Activated CD4-positive, alpha-beta T cell treated with anti-CD3 and anti-CD28 coated beads for 36 hours (primary cell): ENCODE measurements at regions not wholly inside any gene's neighbourhood (a gene's known extent, or its start where the extent isn't known, plus 50 kb on each side); places are given as distances from the start of the nearest gene placed in this dataset.

Experiments
- ATAC-seq: fragments of 200-7000 bp; cut with Tn5 transposase; one replicate; pipeline ENCODE4 v1.10.0; 2021; ENCODE audit warnings: mild to moderate bottlenecking, moderate library complexity
- CTCF ChIA-PET: fragments of 350-600 bp; sonication (Branson Sonifier 250); formaldehyde crosslinking; loops from one replicate; lab custom pipeline; 2021; ENCODE audit warnings: antibody characterized with exemption; lab: Charles Lee
- POLR2A ChIA-PET: fragments of 350-600 bp; sonication (Branson Sonifier 250); formaldehyde crosslinking; loops from one replicate; lab custom pipeline; 2021; ENCODE audit warnings: antibody characterized with exemption, inconsistent platforms; lab: Charles Lee
- DNase-seq: peaks from one replicate; pipeline ENCODE4 v3.0.0-alpha.2; 2020
- H3K27ac Mint-ChIP-seq: one replicate; pipeline ENCODE4 v1.8.0; 2021; ENCODE audit warnings: mixed read lengths
- H3K27me3 Mint-ChIP-seq: one replicate; pipeline ENCODE4 v1.8.0; 2021; ENCODE audit warnings: mixed read lengths
- H3K36me3 Mint-ChIP-seq: one replicate; pipeline ENCODE4 v1.8.0; 2021; ENCODE audit warnings: low read depth, mixed read lengths
- H3K4me1 Mint-ChIP-seq: one replicate; pipeline ENCODE4 v1.8.0; 2021; ENCODE audit warnings: mixed read lengths
- H3K4me3 Mint-ChIP-seq: one replicate; pipeline ENCODE4 v1.8.0; 2021; ENCODE audit warnings: mild to moderate bottlenecking, moderate library complexity, mixed read lengths
- H3K9me3 Mint-ChIP-seq: one replicate; pipeline ENCODE4 v1.8.0; 2021; ENCODE audit warnings: low read depth, mixed read lengths
- intact Hi-C, 2 experiments: fragments of 100-400 bp; cut with DNase I in 1 of 2; cut with micrococcal nuclease in 1 of 2; formaldehyde crosslinking; loops; one replicate each; pipeline versions ENCODE4 v1.14.2 to v1.15.1; 2022 to 2024; cut with DNase I, micrococcal nuclease

DNA sequence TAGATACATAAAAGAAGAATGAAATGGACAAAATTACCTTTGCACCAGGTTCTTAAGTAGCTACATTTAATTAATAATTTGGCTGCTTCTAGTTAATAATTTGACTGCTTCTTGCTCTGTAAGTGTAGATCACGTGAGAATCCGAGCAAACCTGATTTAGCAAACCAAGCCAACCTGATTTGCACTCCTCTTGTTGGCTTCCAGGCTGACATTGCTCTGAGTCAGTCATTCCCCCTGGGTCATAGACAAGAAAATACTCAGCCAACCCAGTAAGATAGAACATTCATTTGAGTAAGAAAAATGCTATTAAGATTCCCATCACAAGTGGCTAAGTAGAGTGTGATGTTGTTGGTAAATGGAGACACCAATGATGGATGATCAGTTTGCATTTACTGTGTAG lies 304.1 kb downstream of the C11orf87 start:
- Mint-ChIP-seq H3K36me3 (no peaks in the 10 kb centered on the region), H3K4me1 (no peaks in the 10 kb centered on the region), H3K27ac (no peak overlapping the region), H3K4me3 (no peak overlapping the region), H3K27me3 (peaks cover 2% of the 10 kb centered on the region), H3K9me3 (no peaks in the 10 kb centered on the region)
- intact Hi-C loops, result no loop called here
- ATAC-seq (no peak), DNase-seq (no peak)
- ChIA-PET POLR2A (no interaction called here), CTCF (no interaction called here)

DNA sequence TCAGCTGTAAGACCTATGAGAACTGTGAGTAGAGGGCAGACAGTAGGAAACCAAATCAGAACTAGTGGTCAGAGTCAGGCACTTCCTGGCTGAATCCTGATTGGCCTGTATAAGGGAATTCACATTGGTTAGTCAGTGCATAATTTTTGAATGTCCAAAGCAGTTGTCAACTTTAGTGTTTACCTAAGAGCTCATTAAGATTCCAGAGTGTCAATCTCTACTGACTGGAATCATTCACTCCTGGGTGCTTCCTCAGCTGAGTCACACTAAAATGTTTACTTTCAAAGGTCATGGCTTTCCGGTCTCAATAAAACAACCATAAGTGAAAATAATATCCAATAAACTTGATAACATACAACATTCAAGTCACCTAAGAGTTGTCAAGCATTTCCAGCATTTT lies 306.1 kb downstream of the C11orf87 start:
- H3K36me3 Mint-ChIP-seq, result no peaks in the 10 kb centered on the region
- DNase-seq, result no peak
- intact Hi-C loops, result no loop called here
- H3K27me3 Mint-ChIP-seq, result peaks cover 2% of the 10 kb centered on the region
- no peaks in the 10 kb centered on the region for H3K4me1 Mint-ChIP-seq
- no peak overlapping the region for H3K27ac Mint-ChIP-seq
- CTCF ChIA-PET, result interaction anchor here (0.6 kb wide), 1 partner anchor 260 kb away, joined by 5 read pairs; no protein-coding TSS in a partner anchor
- H3K4me3 Mint-ChIP-seq, result no peak overlapping the region
- POLR2A ChIA-PET, result no interaction called here
- H3K9me3 Mint-ChIP-seq, result no peaks in the 10 kb centered on the region
- ATAC-seq, result no peak

DNA sequence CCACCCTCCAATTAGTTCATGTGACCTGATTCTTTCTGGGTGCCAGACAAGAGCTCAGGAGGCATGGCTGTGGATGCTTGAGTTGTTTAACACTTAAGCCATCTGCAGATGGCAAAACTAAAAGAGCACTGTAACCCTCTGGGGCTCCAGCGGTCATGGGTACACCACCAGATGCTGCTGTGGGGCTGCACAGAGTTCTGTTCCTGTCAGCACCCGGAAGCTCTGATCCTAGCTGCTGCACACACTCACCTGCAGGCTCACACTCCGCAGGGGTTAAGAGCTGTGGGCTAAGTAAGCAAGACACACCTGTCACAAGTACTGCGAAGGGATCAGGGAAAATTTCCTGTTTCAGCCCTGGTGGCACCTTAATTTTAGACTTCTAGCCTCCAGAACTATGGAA lies 307.8 kb downstream of the C11orf87 start:
- H3K9me3 Mint-ChIP-seq, result no peaks in the 10 kb centered on the region
- DNase-seq, result no peak
- intact Hi-C loops, result no loop called here
- peaks cover under 1% of the 10 kb centered on the region for H3K27me3 Mint-ChIP-seq
- no peaks in the 10 kb centered on the region for H3K36me3 Mint-ChIP-seq
- ATAC-seq, result no peak
- no peaks in the 10 kb centered on the region for H3K4me1 Mint-ChIP-seq
- H3K27ac Mint-ChIP-seq, result no peak overlapping the region
- ChIA-PET CTCF (no interaction called here), POLR2A (no interaction called here)
- H3K4me3 Mint-ChIP-seq, result no peak overlapping the region

DNA sequence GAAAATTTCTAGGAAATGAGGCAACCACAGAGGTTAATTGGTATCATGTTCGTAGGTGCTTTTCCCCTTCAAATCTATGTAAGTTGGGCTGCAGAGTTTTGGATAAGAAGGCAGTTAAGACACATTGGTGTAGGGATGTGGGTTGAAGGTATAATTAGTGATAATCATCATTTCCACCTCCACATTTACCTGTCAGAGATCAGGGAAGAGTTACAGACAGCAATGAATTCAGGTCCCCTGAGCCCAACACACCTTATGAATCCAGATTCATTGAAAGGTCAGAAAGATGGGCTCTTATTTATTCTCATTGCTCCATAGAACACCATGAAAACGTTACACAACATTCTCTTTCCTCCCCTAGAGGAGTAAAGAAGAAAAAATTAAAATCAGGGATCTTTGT lies 308.7 kb downstream of the C11orf87 start:
- no peak for ATAC-seq
- no peak for DNase-seq
- CTCF ChIA-PET, result no interaction called here
- H3K9me3 Mint-ChIP-seq, result no peaks in the 10 kb centered on the region
- intact Hi-C loops, result no loop called here
- H3K27me3 Mint-ChIP-seq, result no peaks in the 10 kb centered on the region
- H3K4me1 Mint-ChIP-seq, result no peaks in the 10 kb centered on the region
- no peak overlapping the region for H3K4me3 Mint-ChIP-seq
- no peak overlapping the region for H3K27ac Mint-ChIP-seq
- no peaks in the 10 kb centered on the region for H3K36me3 Mint-ChIP-seq
- POLR2A ChIA-PET, result no interaction called here

DNA sequence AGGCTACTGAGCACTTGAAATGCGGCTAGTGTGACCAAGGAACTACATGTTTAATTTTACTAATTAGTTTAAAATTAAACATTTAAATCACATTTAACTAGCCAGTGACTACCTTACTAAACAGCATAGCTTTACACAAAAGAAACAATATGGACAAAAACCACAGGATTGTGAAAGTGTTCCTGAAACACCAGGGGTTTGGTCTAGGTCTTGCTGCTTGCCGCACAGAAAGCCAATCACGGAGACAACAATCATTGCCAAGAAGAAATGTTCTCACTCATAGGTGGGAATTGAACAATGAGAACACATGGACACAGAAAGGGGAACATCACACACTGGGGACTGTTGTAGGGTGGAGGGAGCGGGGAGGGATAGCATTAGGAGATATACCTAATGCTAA lies 309.5 kb downstream of the C11orf87 start:
- intact Hi-C loops, result no loop called here
- no peak overlapping the region for H3K27ac Mint-ChIP-seq
- no peak overlapping the region for H3K4me3 Mint-ChIP-seq
- H3K9me3 Mint-ChIP-seq, result no peaks in the 10 kb centered on the region
- no peaks in the 10 kb centered on the region for H3K4me1 Mint-ChIP-seq
- ChIA-PET CTCF (no interaction called here), POLR2A (no interaction called here)
- DNase-seq (no peak), ATAC-seq (no peak)
- no peaks in the 10 kb centered on the region for H3K27me3 Mint-ChIP-seq
- H3K36me3 Mint-ChIP-seq, result no peaks in the 10 kb centered on the region

DNA sequence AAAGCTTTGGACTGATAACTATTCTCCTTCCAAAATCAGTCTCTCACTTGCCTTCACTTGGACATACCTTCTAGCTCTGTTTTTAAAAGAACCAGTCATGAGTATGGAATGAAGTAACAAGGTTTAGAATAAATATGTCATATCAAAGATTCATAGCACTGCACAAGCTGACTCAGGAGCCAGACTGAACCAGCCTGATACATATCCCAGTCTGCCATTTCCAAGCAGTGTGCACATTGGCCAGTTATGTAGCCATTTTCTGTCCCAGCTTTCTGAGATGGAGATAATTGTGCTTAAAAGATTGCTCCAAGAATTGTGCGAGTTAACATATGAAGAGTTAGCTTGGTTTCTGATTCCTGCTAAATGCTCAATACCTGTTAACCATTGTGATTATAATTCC lies 311.3 kb downstream of the C11orf87 start:
- Mint-ChIP-seq H3K36me3 (no peaks in the 10 kb centered on the region), H3K4me1 (no peaks in the 10 kb centered on the region), H3K27ac (no peak overlapping the region), H3K4me3 (no peak overlapping the region), H3K27me3 (peaks cover 4% of the 10 kb centered on the region), H3K9me3 (peaks cover 2% of the 10 kb centered on the region)
- ATAC-seq (no peak), DNase-seq (no peak)
- intact Hi-C loops, result no loop called here
- ChIA-PET CTCF (interaction anchor here (0.8 kb wide), 1 partner anchor 14 kb away, joined by 5 read pairs; no protein-coding TSS in a partner anchor), POLR2A (no interaction called here)

DNA sequence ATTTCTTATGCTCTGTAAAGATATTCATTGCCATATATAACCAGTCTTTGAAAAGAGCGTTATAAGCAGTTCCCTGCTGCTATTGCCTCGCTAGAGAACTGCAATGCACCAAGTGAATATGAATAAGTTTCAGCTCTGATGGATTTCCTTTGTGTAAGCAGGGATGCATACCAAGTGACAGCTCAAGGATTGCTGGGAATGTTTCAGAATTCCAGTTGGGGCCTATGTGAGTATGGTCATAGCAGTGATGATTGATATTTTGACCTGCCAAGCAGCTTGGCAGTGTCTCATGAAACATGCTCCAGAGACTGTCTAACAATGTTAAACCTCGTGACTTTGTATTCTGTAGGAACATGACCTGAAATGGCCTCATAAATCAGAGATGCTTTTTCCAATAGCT lies 312.6 kb downstream of the C11orf87 start:
- no peak overlapping the region for H3K4me3 Mint-ChIP-seq
- no peaks in the 10 kb centered on the region for H3K36me3 Mint-ChIP-seq
- intact Hi-C loops, result no loop called here
- no peaks in the 10 kb centered on the region for H3K4me1 Mint-ChIP-seq
- no peak overlapping the region for H3K27ac Mint-ChIP-seq
- no peak for ATAC-seq
- H3K9me3 Mint-ChIP-seq, result peaks cover 2% of the 10 kb centered on the region
- H3K27me3 Mint-ChIP-seq, result peaks cover 8% of the 10 kb centered on the region
- no peak for DNase-seq
- ChIA-PET POLR2A (no interaction called here), CTCF (no interaction called here)

DNA sequence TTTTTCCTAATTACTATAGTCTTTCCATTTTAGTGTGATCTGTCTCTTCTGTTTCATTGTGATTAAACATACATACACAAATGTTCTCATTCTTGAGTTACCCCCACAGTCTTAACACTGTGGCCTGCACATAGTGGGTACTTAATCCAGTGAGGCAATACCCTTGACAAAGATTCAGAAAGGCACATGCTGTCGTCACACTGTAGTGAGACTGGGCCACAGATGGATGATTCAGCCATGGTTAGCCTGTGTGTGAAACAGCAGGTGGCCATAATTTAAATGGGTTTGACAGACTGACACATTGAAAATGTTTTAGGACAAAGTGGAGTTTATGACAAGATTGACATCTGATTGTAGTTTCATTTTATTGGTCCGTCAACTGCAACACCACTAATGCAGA lies 313.1 kb downstream of the C11orf87 start:
- no peak for DNase-seq
- no peak overlapping the region for H3K4me3 Mint-ChIP-seq
- no peak for ATAC-seq
- ChIA-PET CTCF (no interaction called here), POLR2A (no interaction called here)
- no peaks in the 10 kb centered on the region for H3K4me1 Mint-ChIP-seq
- H3K27me3 Mint-ChIP-seq, result peaks cover 8% of the 10 kb centered on the region
- H3K9me3 Mint-ChIP-seq, result peaks cover 2% of the 10 kb centered on the region
- H3K27ac Mint-ChIP-seq, result no peak overlapping the region
- H3K36me3 Mint-ChIP-seq, result no peaks in the 10 kb centered on the region
- intact Hi-C loops, result no loop called here

DNA sequence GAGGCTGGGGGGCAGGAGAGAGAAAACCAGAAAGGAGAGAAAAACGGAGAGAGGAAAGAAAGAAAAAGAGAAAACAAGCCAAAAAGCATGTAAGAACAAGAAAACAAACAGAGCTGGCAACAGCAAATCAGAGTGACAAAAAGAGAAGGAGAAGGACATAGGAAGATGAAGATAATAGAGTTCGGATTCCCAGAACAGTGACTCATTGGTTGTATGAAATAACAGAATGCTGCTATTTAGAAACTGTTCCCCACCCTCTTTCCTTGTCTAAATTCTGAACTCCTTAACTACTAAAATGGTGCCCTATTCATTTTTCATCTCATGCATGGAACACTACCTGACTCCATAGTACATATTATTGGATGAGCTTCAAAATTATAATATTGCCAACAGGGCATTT lies 317.4 kb downstream of the C11orf87 start:
- ChIA-PET CTCF (no interaction called here), POLR2A (no interaction called here)
- DNase-seq (no peak), ATAC-seq (no peak)
- H3K4me3 Mint-ChIP-seq, result no peak overlapping the region
- intact Hi-C loops, result no loop called here
- H3K27ac Mint-ChIP-seq, result no peak overlapping the region
- H3K4me1 Mint-ChIP-seq, result no peaks in the 10 kb centered on the region
- H3K9me3 Mint-ChIP-seq, result peaks cover 2% of the 10 kb centered on the region
- H3K27me3 Mint-ChIP-seq, result peaks cover 8% of the 10 kb centered on the region
- no peaks in the 10 kb centered on the region for H3K36me3 Mint-ChIP-seq

DNA sequence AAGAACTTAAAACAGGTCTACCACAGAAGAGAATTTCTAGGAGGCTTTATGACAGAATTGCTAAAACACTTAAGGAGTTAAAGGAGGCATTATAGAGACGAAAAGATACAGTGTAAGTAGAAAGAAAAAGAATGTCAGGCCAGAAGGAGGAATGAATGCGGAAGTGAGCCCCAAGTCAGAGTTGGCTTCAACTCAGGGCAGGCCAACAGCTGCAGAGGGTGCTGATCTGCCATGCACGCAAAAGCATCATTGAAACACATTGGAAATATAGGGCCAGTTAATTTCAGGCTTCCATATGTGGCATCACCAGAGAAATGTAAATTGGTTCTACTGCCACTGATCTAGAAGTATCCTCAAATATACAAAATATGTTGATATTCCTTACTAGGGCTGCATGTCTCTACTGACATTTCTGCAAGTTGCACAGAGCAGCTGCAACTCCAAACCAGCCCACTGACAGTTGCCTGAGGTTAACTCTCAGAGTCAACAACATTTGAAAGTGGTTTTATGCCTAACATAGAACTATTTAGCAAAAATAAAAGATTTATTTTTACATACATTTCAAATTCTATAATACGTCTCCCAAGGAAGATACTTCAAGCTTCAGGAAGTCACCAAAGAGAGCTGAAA lies 324.1 kb downstream of the C11orf87 start:
- Mint-ChIP-seq H3K4me1 (no peaks in the 10 kb centered on the region), H3K4me3 (no peak overlapping the region), H3K9me3 (no peaks in the 10 kb centered on the region), H3K27ac (no peak overlapping the region), H3K36me3 (no peaks in the 10 kb centered on the region), H3K27me3 (no peaks in the 10 kb centered on the region)
- ATAC-seq (no peak), DNase-seq (no peak)
- POLR2A ChIA-PET, result no interaction called here
- intact Hi-C loops, result no loop called here
- CTCF ChIA-PET, result no interaction called here

DNA sequence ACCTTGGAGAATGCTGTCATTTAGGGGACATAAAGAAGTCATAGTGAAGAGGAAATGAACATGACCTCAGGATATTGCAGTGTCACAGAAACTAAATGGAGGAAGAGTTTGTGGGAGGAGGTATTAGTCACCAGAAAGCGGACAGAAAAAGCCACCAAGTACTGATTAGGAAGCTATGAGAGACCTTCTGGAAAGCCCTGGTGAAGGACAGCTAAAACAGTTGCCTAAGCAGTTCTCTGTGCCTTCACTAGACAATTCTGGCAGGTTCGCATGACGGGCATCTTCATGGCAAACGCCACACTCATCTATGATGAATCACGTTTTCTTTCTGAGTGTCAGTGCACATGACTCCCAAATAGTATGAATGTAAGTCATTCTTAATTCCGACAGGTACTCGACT lies 325.8 kb downstream of the C11orf87 start:
- H3K27me3 Mint-ChIP-seq, result no peaks in the 10 kb centered on the region

DNA sequence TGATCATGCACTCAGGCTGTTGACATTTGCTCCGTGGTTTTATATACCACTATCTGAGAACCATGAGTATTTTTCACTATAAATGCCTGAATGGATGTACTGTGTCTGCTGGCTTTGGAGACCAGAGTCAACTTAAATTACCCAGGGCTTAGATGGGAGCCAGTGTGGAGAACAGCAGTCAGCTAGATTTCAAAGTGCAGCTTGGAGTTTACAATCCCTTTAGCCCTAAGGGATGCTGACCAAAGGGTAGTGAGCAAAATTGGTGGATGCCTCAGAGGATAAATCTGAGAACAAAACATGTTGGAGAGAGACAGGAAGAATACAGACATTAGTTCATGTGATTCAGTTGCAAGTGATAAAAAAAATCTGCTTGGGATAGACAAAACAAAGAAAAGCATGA lies 327.5 kb downstream of the C11orf87 start:
- no peaks in the 10 kb centered on the region for H3K4me1 Mint-ChIP-seq
- H3K9me3 Mint-ChIP-seq, result no peaks in the 10 kb centered on the region
- intact Hi-C loops, result no loop called here
- H3K36me3 Mint-ChIP-seq, result no peaks in the 10 kb centered on the region
- ChIA-PET POLR2A (no interaction called here), CTCF (interaction anchor here (0.5 to 1.1 kb wide), 2 partner anchors 13 to 887 kb away, joined by 3 to 5 read pairs; no protein-coding TSS in a partner anchor)
- DNase-seq (no peak), ATAC-seq (no peak)
- no peak overlapping the region for H3K27ac Mint-ChIP-seq
- no peak overlapping the region for H3K4me3 Mint-ChIP-seq
- H3K27me3 Mint-ChIP-seq, result no peaks in the 10 kb centered on the region

More for the DNA sequence above, 325.8 kb downstream of the C11orf87 start:
- no peaks in the 10 kb centered on the region for H3K4me1 Mint-ChIP-seq
- DNase-seq, result no peak
- H3K36me3 Mint-ChIP-seq, result no peaks in the 10 kb centered on the region
- no peak for ATAC-seq
- H3K9me3 Mint-ChIP-seq, result no peaks in the 10 kb centered on the region
- intact Hi-C loops, result no loop called here
- POLR2A ChIA-PET, result no interaction called here
- CTCF ChIA-PET, result interaction anchor here (1.2 kb wide), 1 partner anchor 15 kb away, joined by 5 read pairs; no protein-coding TSS in a partner anchor
- no peak overlapping the region for H3K27ac Mint-ChIP-seq
- H3K4me3 Mint-ChIP-seq, result no peak overlapping the region
